DND-41 (cell line): ENCODE measurements at regions not wholly inside any gene's neighbourhood (a gene's known extent, or its start where the extent isn't known, plus 50 kb on each side); places are given as distances from the start of the nearest gene placed in this dataset.

Experiments
- ATAC-seq: fragments of 200-7000 bp; cut with Tn5 transposase; 3 replicates; pipeline ENCODE4 v1.9.1; 2021; ENCODE audit warnings: low read depth; ENCODE audit not compliant: insufficient read depth
- DNase-seq: peaks from one replicate; pipeline ENCODE4 v3.0.0-alpha.2; 2020
- H2AFZ ChIP-seq: 2 replicates; pipeline ENCODE4 v1.6.0; 2012; ENCODE audit warnings: low read depth, low read length
- H3K27ac ChIP-seq: 2 replicates; pipeline ENCODE4 v1.5.1; 2012; ENCODE audit warnings: low read length, inconsistent platforms
- H3K27me3 ChIP-seq: fragments of 200-600 bp; sonication (generic); 2 replicates; pipeline ENCODE4 v1.6.0; 2012; ENCODE audit warnings: low read length, mild to moderate bottlenecking, inconsistent platforms; ENCODE audit not compliant: insufficient read depth, poor library complexity
- H3K36me3 ChIP-seq: 2 replicates; pipeline ENCODE4 v1.5.1; 2012; ENCODE audit warnings: low read length, inconsistent platforms; ENCODE audit not compliant: insufficient read depth
- H3K4me1 ChIP-seq: 2 replicates; pipeline ENCODE4 v1.5.1; 2012; ENCODE audit warnings: mild to moderate bottlenecking, low read length; ENCODE audit not compliant: insufficient read depth
- H3K4me2 ChIP-seq: 2 replicates; pipeline ENCODE4 v1.6.0; 2012; ENCODE audit warnings: mild to moderate bottlenecking, moderate library complexity, low read length, inconsistent platforms; ENCODE audit not compliant: insufficient read depth
- H3K4me3 ChIP-seq, 2 experiments: fragments of 200-600 bp in 1 of 2; shearing (Covaris generic) in 1 of 2; 2 replicates each; pipeline ENCODE4 v1.5.1; 2012 to 2016; ENCODE audit warnings: inconsistent platforms in 2 of 2, low read length in 2 of 2, mild to moderate bottlenecking in 2 of 2, low read depth in 1 of 2, moderate library complexity in 1 of 2
- H3K79me2 ChIP-seq: 2 replicates; pipeline ENCODE4 v1.6.0; 2012; ENCODE audit warnings: low read length, inconsistent platforms; ENCODE audit not compliant: insufficient read depth
- H3K9ac ChIP-seq: 2 replicates; pipeline ENCODE4 v1.6.0; 2012; ENCODE audit warnings: low read depth, mild to moderate bottlenecking, inconsistent platforms, low read length, moderate library complexity
- H3K9me3 ChIP-seq: 2 replicates; pipeline ENCODE4 v1.5.1; 2012; ENCODE audit warnings: low read length, moderate library complexity, mild to moderate bottlenecking, inconsistent platforms; ENCODE audit not compliant: insufficient read depth, severe bottlenecking
- H4K20me1 ChIP-seq: 2 replicates; pipeline ENCODE4 v1.6.0; 2012; ENCODE audit warnings: low read length; ENCODE audit not compliant: insufficient read depth
- CTCF ChIP-seq: IDR thresholded peaks from 2 replicates; pipeline ENCODE4 v1.5.1; 2012; ENCODE audit warnings: borderline replicate concordance, low read length, moderate library complexity, mild to moderate bottlenecking; ENCODE audit not compliant: poor library complexity, severe bottlenecking; ENCODE audit errors: extremely low read depth
- EZH2 ChIP-seq: IDR thresholded peaks from 3 replicates; pipeline ENCODE4 v1.6.1; 2012; ENCODE audit warnings: borderline replicate concordance, low read depth, mild to moderate bottlenecking, moderate library complexity, low read length, inconsistent platforms; ENCODE audit not compliant: severe bottlenecking

- Histone ChIP-seq H3K9me3 (no peaks in the 10 kb centered on the region), H3K36me3 (no peaks in the 10 kb centered on the region), H3K79me2 (no peaks in the 10 kb centered on the region), H3K4me3 (no peak overlapping the region), H2AFZ (no peak overlapping the region), H3K4me2 (no peak overlapping the region), H3K27me3 (no peaks in the 10 kb centered on the region), H4K20me1 (no peaks in the 10 kb centered on the region), H3K9ac (no peak overlapping the region), H3K4me1 (peaks cover 7% of the 10 kb centered on the region), H3K27ac (no peak overlapping the region)
- no peak for DNase-seq
- no peak for ATAC-seq
- TF ChIP-seq CTCF (no peak), EZH2 (no peak)
These were observed 385.9 kb downstream of the MFSD1 start for GRCh38 chr3:159187706-159188105.

GRCh38 chr3:159189994-159190669 is 388.3 kb downstream of the MFSD1 start:
- H2AFZ ChIP-seq: no peak overlapping the region

GRCh38 chr3:159191447-159191846 is 389.6 kb downstream of the MFSD1 start:
- Histone ChIP-seq H3K9me3 (peaks cover 4% of the 10 kb centered on the region), H3K79me2 (no peaks in the 10 kb centered on the region), H3K36me3 (no peaks in the 10 kb centered on the region), H3K27me3 (no peaks in the 10 kb centered on the region), H3K4me1 (peaks cover 4% of the 10 kb centered on the region), H3K9ac (no peak overlapping the region), H4K20me1 (no peaks in the 10 kb centered on the region), H3K4me2 (no peak overlapping the region), H3K4me3 (no peak overlapping the region), H2AFZ (no peak overlapping the region), H3K27ac (no peak overlapping the region)
- no peak for TF ChIP-seq CTCF
- no peak for ATAC-seq
- no peak for DNase-seq

More at GRCh38 chr3:159189994-159190669, 388.3 kb downstream of the MFSD1 start:
- no peak overlapping the region for H3K9ac ChIP-seq
- H3K4me2 ChIP-seq: no peak overlapping the region
- H3K9me3 ChIP-seq: peaks cover 4% of the 10 kb centered on the region
- no peaks in the 10 kb centered on the region for H3K27me3 ChIP-seq
- no peak overlapping the region for H3K4me3 ChIP-seq
- no peaks in the 10 kb centered on the region for H4K20me1 ChIP-seq
- TF ChIP-seq CTCF (no peak), EZH2 (no peak)
- H3K36me3 ChIP-seq: no peaks in the 10 kb centered on the region
- ATAC-seq (no peak), DNase-seq (no peak)
- no peak overlapping the region for H3K27ac ChIP-seq
- no peaks in the 10 kb centered on the region for H3K79me2 ChIP-seq
- peaks cover 7% of the 10 kb centered on the region for H3K4me1 ChIP-seq
